DND-41 (cell line): ENCODE measurements at regions not wholly inside any gene's neighbourhood (a gene's known extent, or its start where the extent isn't known, plus 50 kb on each side); places are given as distances from the start of the nearest gene placed in this dataset.

Experiments used
- CTCF ChIP-seq: IDR thresholded peaks from 2 replicates; pipeline ENCODE4 v1.5.1; 2012; ENCODE audit warnings: borderline replicate concordance, low read length, moderate library complexity, mild to moderate bottlenecking; ENCODE audit not compliant: poor library complexity, severe bottlenecking; ENCODE audit errors: extremely low read depth
- EZH2 ChIP-seq: IDR thresholded peaks from 3 replicates; pipeline ENCODE4 v1.6.1; 2012; ENCODE audit warnings: borderline replicate concordance, low read depth, mild to moderate bottlenecking, moderate library complexity, low read length, inconsistent platforms; ENCODE audit not compliant: severe bottlenecking

DNA sequence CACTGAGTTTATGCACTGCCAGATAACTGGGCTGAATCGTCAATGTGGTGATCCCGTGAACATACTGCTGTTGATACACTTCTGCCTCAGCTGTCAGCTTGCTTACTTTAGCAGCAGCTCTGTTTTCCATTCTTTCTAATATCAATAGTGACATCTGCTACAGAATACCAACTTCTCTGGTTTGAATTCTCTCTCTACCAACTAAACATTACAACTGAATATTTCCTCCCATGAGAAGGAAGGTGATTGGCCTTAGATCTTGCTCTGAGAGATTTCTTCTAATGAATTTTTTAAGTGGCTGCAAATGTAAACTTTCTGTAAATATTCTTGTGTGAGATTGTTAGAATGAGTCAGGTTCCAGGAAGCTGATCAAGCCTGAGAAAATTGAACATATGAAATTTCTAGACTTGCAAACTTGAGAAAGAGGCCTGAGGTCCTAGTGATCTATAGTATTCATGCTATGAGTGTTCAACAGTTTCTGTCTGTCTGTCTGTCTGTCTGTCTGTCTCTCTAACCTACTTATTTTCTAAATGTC lies 205.5 kb upstream of the CDKN2B start:
- TF ChIP-seq CTCF (no peak), EZH2 (no peak)
